ENCODE measurements at regions not wholly inside any gene's neighbourhood (a gene's known extent, or its start where the extent isn't known, plus 50 kb on each side); places are given as distances from the start of the nearest gene placed in this dataset.
A peak's percentile ranks its signal among the peaks of the same experiment; 100 is the strongest.
"Not testable (repeated sequence)": the region's sequence is repeated elsewhere in the genome, so short reads cannot be mapped to it uniquely, and the experiment has no call there.

GRCh38 chr10:63822496-63822895, 301.3 kb downstream of the REEP3 start:
- intact Hi-C loops (cut with DNase I), result no loop called here
- no peak for DNase-seq

GRCh38 chr10:63825111-63825510, 303.9 kb downstream of the REEP3 start:
- intact Hi-C loops (cut with DNase I), result no loop called here
- no peak for DNase-seq

- no peak for DNase-seq
- intact Hi-C loops (cut with DNase I), result no loop called here
Observed at GRCh38 chr10:63825766-63826165, 304.6 kb downstream of the REEP3 start.

- DNase-seq; intact Hi-C loops (cut with DNase I): not testable (repeated sequence)
Observed at GRCh38 chr10:63827018-63827417, 305.8 kb downstream of the REEP3 start.

- DNase-seq, result no peak
- intact Hi-C loops (cut with DNase I), result no loop called here
Observed at GRCh38 chr10:63829020-63829419, 307.8 kb downstream of the REEP3 start.

GRCh38 chr10:63829573-63830149, 308.5 kb downstream of the REEP3 start:
- intact Hi-C loops (cut with DNase I), result no loop called here
- DNase-seq, result no peak

- intact Hi-C loops (cut with DNase I), result no loop called here
- no peak for DNase-seq
Observed at GRCh38 chr10:63832686-63833085, 311.5 kb downstream of the REEP3 start.

GRCh38 chr10:63833411-63834060, 312.3 kb downstream of the REEP3 start:
- DNase-seq, result no peak
- intact Hi-C loops (cut with DNase I), result no loop called here

- intact Hi-C loops (cut with DNase I), result no loop called here
- no peak for DNase-seq
Observed at GRCh38 chr10:63836666-63837442, 315.7 kb downstream of the REEP3 start.

GRCh38 chr10:63841761-63842160, 320.6 kb downstream of the REEP3 start:
- intact Hi-C loops (cut with DNase I), result no loop called here

GRCh38 chr10:63843107-63843506, 321.9 kb downstream of the REEP3 start:
- DNase-seq, result no peak
- intact Hi-C loops (cut with DNase I), result no loop called here

More at GRCh38 chr10:63841761-63842160, 320.6 kb downstream of the REEP3 start:
- DNase-seq, result no peak

- intact Hi-C loops (cut with DNase I), result not testable (repeated sequence)
Observed at GRCh38 chr10:63848871-63849270, 327.7 kb downstream of the REEP3 start.

GRCh38 chr10:63862860-63863259, 341.7 kb downstream of the REEP3 start:
- intact Hi-C loops (cut with DNase I), result no loop called here
- no peak for DNase-seq

More at GRCh38 chr10:63848871-63849270, 327.7 kb downstream of the REEP3 start:
- DNase-seq, result not testable (repeated sequence)

- intact Hi-C loops (cut with DNase I), result no loop called here
- DNase-seq, result no peak
Observed at GRCh38 chr10:63865210-63865609, 344.0 kb downstream of the REEP3 start.

- intact Hi-C loops (cut with DNase I), result no loop called here
- DNase-seq, result peak; percentile 5 to 84 (median 59)
Observed at GRCh38 chr10:63866075-63866746, 345.0 kb downstream of the REEP3 start.

GRCh38 chr10:63866747-63867140, 345.5 kb downstream of the REEP3 start:
- no peak for DNase-seq
- intact Hi-C loops (cut with DNase I), result no loop called here

GRCh38 chr10:63878428-63878827, 357.2 kb downstream of the REEP3 start:
- intact Hi-C loops (cut with DNase I), result no loop called here
- DNase-seq, result no peak

- no peak for DNase-seq
- intact Hi-C loops (cut with DNase I), result no loop called here
Observed at GRCh38 chr10:63883861-63884260, 362.7 kb downstream of the REEP3 start.

GRCh38 chr10:63884426-63884825, 363.2 kb downstream of the REEP3 start:
- no peak for DNase-seq

GRCh38 chr10:63885156-63885555, 364.0 kb downstream of the REEP3 start:
- no peak for DNase-seq
- intact Hi-C loops (cut with DNase I), result no loop called here

More at GRCh38 chr10:63884426-63884825, 363.2 kb downstream of the REEP3 start:
- intact Hi-C loops (cut with DNase I), result no loop called here
